Breast epithelium (tissue), 3 donors: ENCODE measurements at regions not wholly inside any gene's neighbourhood (a gene's known extent, or its start where the extent isn't known, plus 50 kb on each side); places are given as distances from the start of the nearest gene placed in this dataset.

Experiments used
- CTCF ChIP-seq, 3 donors: fragments of 450-650 bp; IDR thresholded peaks; one replicate each; pipeline ENCODE4 v1.5.1; 2016 to 2017; ENCODE audit warnings: antibody characterized with exemption in 3 of 3, mild to moderate bottlenecking in 3 of 3, moderate library complexity in 3 of 3
- POLR2AphosphoS5 ChIP-seq, 3 donors: sonication (generic); formaldehyde crosslinking; IDR thresholded peaks; one replicate each; pipeline ENCODE4 v1.6.1; 2017; ENCODE audit warnings: antibody characterized with exemption in 3 of 3

DNA sequence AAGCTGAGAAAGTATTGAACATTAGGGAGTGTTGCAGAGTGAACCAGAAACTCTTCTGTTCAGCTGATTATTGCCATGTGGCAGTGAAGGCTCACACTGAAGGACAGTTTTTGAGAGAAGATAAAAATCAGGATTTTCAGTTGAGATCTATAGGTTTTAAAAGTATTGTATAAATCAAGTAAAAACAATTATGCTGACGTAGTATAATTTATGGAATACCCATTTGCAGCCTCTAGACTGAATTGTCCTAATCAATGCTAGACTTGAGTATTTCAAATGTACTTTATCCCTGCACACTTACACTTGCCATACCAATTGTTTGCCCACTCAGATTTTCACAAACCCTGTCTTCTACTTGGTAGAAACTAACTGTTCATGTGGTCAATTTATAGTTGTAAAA, 245.8 kb downstream of the FRK start:
- TF ChIP-seq CTCF (IDR thresholded peaks at IDR 0.05) (no peak), POLR2AphosphoS5 (IDR thresholded peaks at IDR 0.05) (no peak)
